Kidney glomerular epithelial cell (primary cell): ENCODE measurements at regions not wholly inside any gene's neighbourhood (a gene's known extent, or its start where the extent isn't known, plus 50 kb on each side); places are given as distances from the start of the nearest gene placed in this dataset.
"Not testable (repeated sequence)": the region's sequence is repeated elsewhere in the genome, so short reads cannot be mapped to it uniquely, and the experiment has no call there.

Source experiments
- DNase-seq: peaks from one replicate; lab custom pipeline; 2025; lab: John Stamatoyannopoulos, UW

GRCh38 chr13:65943708-65944107 is 1286.4 kb downstream of the PCDH9 start:
- DNase-seq: no peak

GRCh38 chr13:65943024-65943423 is 1287.1 kb downstream of the PCDH9 start:
- no peak for DNase-seq

GRCh38 chr13:65940720-65941119 is 1289.4 kb downstream of the PCDH9 start:
- DNase-seq: no peak

GRCh38 chr13:65937251-65937650 is 1292.9 kb downstream of the PCDH9 start:
- no peak for DNase-seq

- no peak for DNase-seq
These were observed 1293.9 kb downstream of the PCDH9 start for GRCh38 chr13:65936249-65936648.

- no peak for DNase-seq
These were observed 1297.4 kb downstream of the PCDH9 start for GRCh38 chr13:65932587-65933239.

GRCh38 chr13:65932013-65932412 is 1298.1 kb downstream of the PCDH9 start:
- no peak for DNase-seq

GRCh38 chr13:65929436-65929835 is 1300.7 kb downstream of the PCDH9 start:
- DNase-seq: no peak

GRCh38 chr13:65926750-65927171 is 1303.4 kb downstream of the PCDH9 start:
- DNase-seq: no peak

GRCh38 chr13:65922846-65923245 is 1307.3 kb downstream of the PCDH9 start:
- DNase-seq: not testable (repeated sequence)

GRCh38 chr13:65921933-65922332 is 1308.2 kb downstream of the PCDH9 start:
- no peak for DNase-seq

- no peak for DNase-seq
These were observed 1312.4 kb downstream of the PCDH9 start for GRCh38 chr13:65917731-65918130.

- DNase-seq: no peak
These were observed 1314.9 kb downstream of the PCDH9 start for GRCh38 chr13:65915195-65915594.

- DNase-seq: no peak
These were observed 1315.4 kb downstream of the PCDH9 start for GRCh38 chr13:65914716-65915115.

- peak; percentile 21 for DNase-seq
These were observed 1317.0 kb downstream of the PCDH9 start for GRCh38 chr13:65913173-65913572.

- no peak for DNase-seq
These were observed 1317.6 kb downstream of the PCDH9 start for GRCh38 chr13:65912516-65912915.

GRCh38 chr13:65911546-65912193 is 1318.5 kb downstream of the PCDH9 start:
- no peak for DNase-seq

GRCh38 chr13:65909501-65909900 is 1320.6 kb downstream of the PCDH9 start:
- no peak for DNase-seq

GRCh38 chr13:65907666-65908525 is 1322.2 kb downstream of the PCDH9 start:
- no peak for DNase-seq

GRCh38 chr13:65901723-65902122 is 1328.4 kb downstream of the PCDH9 start:
- no peak for DNase-seq

GRCh38 chr13:65894049-65894448 is 1336.1 kb downstream of the PCDH9 start:
- no peak for DNase-seq

GRCh38 chr13:65892859-65893258 is 1337.3 kb downstream of the PCDH9 start:
- DNase-seq: no peak

GRCh38 chr13:65889368-65889767 is 1340.8 kb downstream of the PCDH9 start:
- DNase-seq: no peak
